ENCODE measurements at regions not wholly inside any gene's neighbourhood (a gene's known extent, or its start where the extent isn't known, plus 50 kb on each side); places are given as distances from the start of the nearest gene placed in this dataset.
"Not testable (repeated sequence)": the region's sequence is repeated elsewhere in the genome, so short reads cannot be mapped to it uniquely, and the experiment has no call there.

- TF ChIP-seq CTCF (IDR thresholded peaks at IDR 0.05; ENCODE audit: low read depth, low read length); EZH2phosphoT487 (IDR thresholded peaks at IDR 0.05; ENCODE audit: low read depth): not testable (repeated sequence)
These were observed 830.5 kb upstream of the ANO3 start for GRCh38 chr11:25501426-25501825.
